Body of pancreas (tissue), 4 donors: ENCODE measurements at regions not wholly inside any gene's neighbourhood (a gene's known extent, or its start where the extent isn't known, plus 50 kb on each side); places are given as distances from the start of the nearest gene placed in this dataset.

ENCODE experiments used
- CTCF ChIP-seq, 7 experiments: fragments of 450-650 bp in 4 of 7; fragments of 200-600 bp in 3 of 7; sonication (generic) in 3 of 7; IDR thresholded peaks; one replicate each; pipeline ENCODE4 v1.5.1; 2016 to 2019; ENCODE audit warnings: antibody characterized with exemption in 7 of 7
- POLR2A ChIP-seq, 3 donors: fragments of 450-650 bp; IDR thresholded peaks; one replicate each; pipeline ENCODE4 v1.6.1; 2016; ENCODE audit warnings: antibody characterized with exemption in 3 of 3, mild to moderate bottlenecking in 2 of 3

GRCh38 chr5:24281818-24282217 is 363.0 kb downstream of the CDH10 start:
- no peak for TF ChIP-seq POLR2A (IDR thresholded peaks at IDR 0.05)
- no peak for TF ChIP-seq CTCF (IDR thresholded peaks at IDR 0.05)
